ENCODE measurements at regions not wholly inside any gene's neighbourhood (a gene's known extent, or its start where the extent isn't known, plus 50 kb on each side); places are given as distances from the start of the nearest gene placed in this dataset.
"Not testable (repeated sequence)": the region's sequence is repeated elsewhere in the genome, so short reads cannot be mapped to it uniquely, and the experiment has no call there.

GRCh38 chr16:59108374-59108773, 374.3 kb upstream of the GOT2 start:
- Histone ChIP-seq H3K27me3 (ENCODE audit: insufficient read depth, low read length) (no peaks in the 10 kb centered on the region), H3K4me1 (ENCODE audit: insufficient read depth, low read length) (no peaks in the 10 kb centered on the region), H4K20me1 (ENCODE audit: insufficient read depth, low read length) (no peaks in the 10 kb centered on the region), H3K79me2 (ENCODE audit: insufficient read depth, low read length) (no peaks in the 10 kb centered on the region), H3K36me3 (ENCODE audit: insufficient read depth, low read length) (no peaks in the 10 kb centered on the region), H3K4me3 (ENCODE audit: insufficient read depth, low read length) (no peak overlapping the region), H3K27ac (ENCODE audit: low read depth, low read length) (no peak overlapping the region), H3K4me2 (ENCODE audit: insufficient read depth, low read length) (no peak overlapping the region), H3K9me3 (ENCODE audit: low read depth, low read length) (no peaks in the 10 kb centered on the region), H2AFZ (ENCODE audit: low read length) (no peak overlapping the region)
- no peak for DNase-seq (ENCODE audit: insufficient read length, low spot score, missing footprints)
- TF ChIP-seq, protein P1, sequence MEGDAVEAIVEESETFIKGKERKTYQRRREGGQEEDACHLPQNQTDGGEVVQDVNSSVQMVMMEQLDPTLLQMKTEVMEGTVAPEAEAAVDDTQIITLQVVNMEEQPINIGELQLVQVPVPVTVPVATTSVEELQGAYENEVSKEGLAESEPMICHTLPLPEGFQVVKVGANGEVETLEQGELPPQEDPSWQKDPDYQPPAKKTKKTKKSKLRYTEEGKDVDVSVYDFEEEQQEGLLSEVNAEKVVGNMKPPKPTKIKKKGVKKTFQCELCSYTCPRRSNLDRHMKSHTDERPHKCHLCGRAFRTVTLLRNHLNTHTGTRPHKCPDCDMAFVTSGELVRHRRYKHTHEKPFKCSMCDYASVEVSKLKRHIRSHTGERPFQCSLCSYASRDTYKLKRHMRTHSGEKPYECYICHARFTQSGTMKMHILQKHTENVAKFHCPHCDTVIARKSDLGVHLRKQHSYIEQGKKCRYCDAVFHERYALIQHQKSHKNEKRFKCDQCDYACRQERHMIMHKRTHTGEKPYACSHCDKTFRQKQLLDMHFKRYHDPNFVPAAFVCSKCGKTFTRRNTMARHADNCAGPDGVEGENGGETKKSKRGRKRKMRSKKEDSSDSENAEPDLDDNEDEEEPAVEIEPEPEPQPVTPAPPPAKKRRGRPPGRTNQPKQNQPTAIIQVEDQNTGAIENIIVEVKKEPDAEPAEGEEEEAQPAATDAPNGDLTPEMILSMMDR (IDR thresholded peaks at IDR 0.05; ENCODE audit: extremely low read depth, low read depth, low read length) = no peak

- not testable (repeated sequence) for H2AFZ ChIP-seq (ENCODE audit: low read length); H3K4me1 ChIP-seq (ENCODE audit: insufficient read depth, low read length); H3K4me2 ChIP-seq (ENCODE audit: insufficient read depth, low read length); H3K79me2 ChIP-seq (ENCODE audit: insufficient read depth, low read length); DNase-seq (ENCODE audit: insufficient read length, low spot score, missing footprints); H3K9me3 ChIP-seq (ENCODE audit: low read depth, low read length); H3K36me3 ChIP-seq (ENCODE audit: insufficient read depth, low read length); H4K20me1 ChIP-seq (ENCODE audit: insufficient read depth, low read length); H3K4me3 ChIP-seq (ENCODE audit: insufficient read depth, low read length); H3K27ac ChIP-seq (ENCODE audit: low read depth, low read length); H3K27me3 ChIP-seq (ENCODE audit: insufficient read depth, low read length)
Observed at GRCh38 chr16:59096682-59097081, 362.6 kb upstream of the GOT2 start.

GRCh38 chr16:59090541-59090940, 356.4 kb upstream of the GOT2 start:
- H3K79me2 ChIP-seq (ENCODE audit: insufficient read depth, low read length) = no peaks in the 10 kb centered on the region
- no peak overlapping the region for H3K27ac ChIP-seq (ENCODE audit: low read depth, low read length)
- TF ChIP-seq, protein P1 (IDR thresholded peaks at IDR 0.05; ENCODE audit: extremely low read depth, low read depth, low read length) = no peak
- H3K9me3 ChIP-seq (ENCODE audit: low read depth, low read length) = peaks cover 2% of the 10 kb centered on the region
- DNase-seq (ENCODE audit: insufficient read length, low spot score, missing footprints) = no peak
- no peaks in the 10 kb centered on the region for H4K20me1 ChIP-seq (ENCODE audit: insufficient read depth, low read length)
- no peaks in the 10 kb centered on the region for H3K27me3 ChIP-seq (ENCODE audit: insufficient read depth, low read length)
- no peak overlapping the region for H2AFZ ChIP-seq (ENCODE audit: low read length)
- no peak overlapping the region for H3K4me3 ChIP-seq (ENCODE audit: insufficient read depth, low read length)
- no peaks in the 10 kb centered on the region for H3K4me1 ChIP-seq (ENCODE audit: insufficient read depth, low read length)
- no peak overlapping the region for H3K4me2 ChIP-seq (ENCODE audit: insufficient read depth, low read length)
- H3K36me3 ChIP-seq (ENCODE audit: insufficient read depth, low read length) = no peaks in the 10 kb centered on the region

- no peak for DNase-seq (ENCODE audit: insufficient read length, low spot score, missing footprints)
- Histone ChIP-seq H3K36me3 (ENCODE audit: insufficient read depth, low read length) (no peaks in the 10 kb centered on the region), H3K27ac (ENCODE audit: low read depth, low read length) (no peak overlapping the region)
Observed at GRCh38 chr16:59088431-59088830, 354.3 kb upstream of the GOT2 start.

More at GRCh38 chr16:59088431-59088830, 354.3 kb upstream of the GOT2 start:
- H3K4me1 ChIP-seq (ENCODE audit: insufficient read depth, low read length) = no peaks in the 10 kb centered on the region
- TF ChIP-seq, protein P1 (IDR thresholded peaks at IDR 0.05; ENCODE audit: extremely low read depth, low read depth, low read length) = no peak
- no peaks in the 10 kb centered on the region for H3K27me3 ChIP-seq (ENCODE audit: insufficient read depth, low read length)
- H3K4me3 ChIP-seq (ENCODE audit: insufficient read depth, low read length) = no peak overlapping the region
- H3K9me3 ChIP-seq (ENCODE audit: low read depth, low read length) = no peaks in the 10 kb centered on the region
- no peak overlapping the region for H2AFZ ChIP-seq (ENCODE audit: low read length)
- H3K79me2 ChIP-seq (ENCODE audit: insufficient read depth, low read length) = no peaks in the 10 kb centered on the region
- no peak overlapping the region for H3K4me2 ChIP-seq (ENCODE audit: insufficient read depth, low read length)
- no peaks in the 10 kb centered on the region for H4K20me1 ChIP-seq (ENCODE audit: insufficient read depth, low read length)
